ENCODE measurements at regions not wholly inside any gene's neighbourhood (a gene's known extent, or its start where the extent isn't known, plus 50 kb on each side); places are given as distances from the start of the nearest gene placed in this dataset.

- no peaks in the 10 kb centered on the region for H3K27me3 ChIP-seq (ENCODE audit: low read length)
These were observed 62.6 kb upstream of the GGTLC1 start for GRCh38 chr20:24051160-24051559.

DNA sequence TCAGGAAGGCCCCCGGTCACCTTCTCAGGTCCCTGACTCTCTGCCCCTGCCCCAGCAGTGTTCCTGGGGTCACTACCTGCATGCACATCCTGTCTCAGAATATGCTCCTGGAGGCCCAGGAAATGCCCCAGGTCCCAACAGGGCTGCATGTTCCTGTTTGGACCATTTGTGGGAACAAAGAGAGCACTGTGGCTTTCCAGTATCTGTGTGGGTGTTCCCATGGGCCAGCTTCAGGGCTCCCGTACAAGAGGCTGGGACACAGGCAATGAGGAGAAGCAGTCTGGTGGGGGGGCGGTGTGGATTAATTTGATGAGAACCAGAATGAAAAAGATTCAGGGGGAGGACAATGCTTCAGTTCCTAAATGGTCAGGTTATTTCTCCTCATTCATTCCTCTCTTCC, 61.5 kb upstream of the GGTLC1 start:
- Histone ChIP-seq H3F3A (ENCODE audit: low read length, unreplicated experiment) (no peaks in the 10 kb centered on the region), H3K9me2 (replicated peaks; ENCODE audit: low read length) (no peaks in the 10 kb centered on the region), H3K9me3 (ENCODE audit: low read length) (no peaks in the 10 kb centered on the region), H3K9ac (ENCODE audit: low read length) (no peak overlapping the region), H3K36me3 (ENCODE audit: low read depth, low read length) (no peaks in the 10 kb centered on the region), H3K27ac (ENCODE audit: low read length) (no peak overlapping the region), H3K4me2 (ENCODE audit: low read length) (no peak overlapping the region), H3K4me1 (ENCODE audit: insufficient read depth, low read length) (no peaks in the 10 kb centered on the region), H3K27me3 (ENCODE audit: low read length) (no peaks in the 10 kb centered on the region), H4K20me1 (ENCODE audit: low read length) (no peaks in the 10 kb centered on the region), H2AFZ (ENCODE audit: low read length) (no peak overlapping the region), H3K4me3 (ENCODE audit: low read length) (no peak overlapping the region), H3K79me2 (ENCODE audit: low read length) (no peaks in the 10 kb centered on the region)
- TF ChIP-seq, protein P1, sequence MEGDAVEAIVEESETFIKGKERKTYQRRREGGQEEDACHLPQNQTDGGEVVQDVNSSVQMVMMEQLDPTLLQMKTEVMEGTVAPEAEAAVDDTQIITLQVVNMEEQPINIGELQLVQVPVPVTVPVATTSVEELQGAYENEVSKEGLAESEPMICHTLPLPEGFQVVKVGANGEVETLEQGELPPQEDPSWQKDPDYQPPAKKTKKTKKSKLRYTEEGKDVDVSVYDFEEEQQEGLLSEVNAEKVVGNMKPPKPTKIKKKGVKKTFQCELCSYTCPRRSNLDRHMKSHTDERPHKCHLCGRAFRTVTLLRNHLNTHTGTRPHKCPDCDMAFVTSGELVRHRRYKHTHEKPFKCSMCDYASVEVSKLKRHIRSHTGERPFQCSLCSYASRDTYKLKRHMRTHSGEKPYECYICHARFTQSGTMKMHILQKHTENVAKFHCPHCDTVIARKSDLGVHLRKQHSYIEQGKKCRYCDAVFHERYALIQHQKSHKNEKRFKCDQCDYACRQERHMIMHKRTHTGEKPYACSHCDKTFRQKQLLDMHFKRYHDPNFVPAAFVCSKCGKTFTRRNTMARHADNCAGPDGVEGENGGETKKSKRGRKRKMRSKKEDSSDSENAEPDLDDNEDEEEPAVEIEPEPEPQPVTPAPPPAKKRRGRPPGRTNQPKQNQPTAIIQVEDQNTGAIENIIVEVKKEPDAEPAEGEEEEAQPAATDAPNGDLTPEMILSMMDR (conservative IDR thresholded peaks at IDR 0.05; ENCODE audit: low read depth, low read length), result no peak
- TF ChIP-seq EZH2phosphoT487 (IDR thresholded peaks at IDR 0.05; ENCODE audit: borderline replicate concordance, low read length) (no peak), EZH2 (IDR thresholded peaks at IDR 0.05; ENCODE audit: low read length, unreplicated experiment) (no peak)
- no TSS peak for BruUV-seq (replicated peaks)
- CTCF ChIA-PET, result no interaction called here
- ATAC-seq (no peak), DNase-seq (no peak)
- intact Hi-C loops (cut with micrococcal nuclease), result no loop called here
- POLR2A ChIA-PET (ENCODE audit: unreplicated experiment), result no interaction called here

More at GRCh38 chr20:24051160-24051559, 62.6 kb upstream of the GGTLC1 start:
- H3K9me2 ChIP-seq (replicated peaks; ENCODE audit: low read length), result no peaks in the 10 kb centered on the region
- no peak for TF ChIP-seq EZH2phosphoT487 (IDR thresholded peaks at IDR 0.05; ENCODE audit: borderline replicate concordance, low read length)
- TF ChIP-seq EZH2 (IDR thresholded peaks at IDR 0.05; ENCODE audit: low read length, unreplicated experiment), result no peak
- TF ChIP-seq, protein P1 (conservative IDR thresholded peaks at IDR 0.05; ENCODE audit: low read depth, low read length), result no peak
- intact Hi-C loops (cut with micrococcal nuclease), result no loop called here
- no peaks in the 10 kb centered on the region for H4K20me1 ChIP-seq (ENCODE audit: low read length)
- H3K9ac ChIP-seq (ENCODE audit: low read length), result no peak overlapping the region
- ChIA-PET POLR2A (ENCODE audit: unreplicated experiment) (no interaction called here), CTCF (no interaction called here)
- H3K4me3 ChIP-seq (ENCODE audit: low read length), result no peak overlapping the region
- no peak overlapping the region for H3K4me2 ChIP-seq (ENCODE audit: low read length)
- no TSS peak for BruUV-seq (replicated peaks)
- DNase-seq (peak; percentile 25), ATAC-seq (no peak)
- H2AFZ ChIP-seq (ENCODE audit: low read length), result no peak overlapping the region
- no peaks in the 10 kb centered on the region for H3F3A ChIP-seq (ENCODE audit: low read length, unreplicated experiment)
- no peaks in the 10 kb centered on the region for H3K36me3 ChIP-seq (ENCODE audit: low read depth, low read length)
- H3K4me1 ChIP-seq (ENCODE audit: insufficient read depth, low read length), result no peaks in the 10 kb centered on the region
- no peaks in the 10 kb centered on the region for H3K9me3 ChIP-seq (ENCODE audit: low read length)
- no peaks in the 10 kb centered on the region for H3K79me2 ChIP-seq (ENCODE audit: low read length)
- H3K27ac ChIP-seq (ENCODE audit: low read length), result no peak overlapping the region

GRCh38 chr20:24049081-24049480, 60.5 kb upstream of the GGTLC1 start:
- Histone ChIP-seq H4K20me1 (ENCODE audit: low read length) (no peaks in the 10 kb centered on the region), H3K4me2 (ENCODE audit: low read length) (no peak overlapping the region), H3F3A (ENCODE audit: low read length, unreplicated experiment) (no peaks in the 10 kb centered on the region), H3K9me3 (ENCODE audit: low read length) (no peaks in the 10 kb centered on the region), H3K36me3 (ENCODE audit: low read depth, low read length) (no peaks in the 10 kb centered on the region), H2AFZ (ENCODE audit: low read length) (no peak overlapping the region), H3K79me2 (ENCODE audit: low read length) (no peaks in the 10 kb centered on the region), H3K27me3 (ENCODE audit: low read length) (no peaks in the 10 kb centered on the region), H3K27ac (ENCODE audit: low read length) (no peak overlapping the region), H3K4me1 (ENCODE audit: insufficient read depth, low read length) (no peaks in the 10 kb centered on the region), H3K9ac (ENCODE audit: low read length) (no peak overlapping the region), H3K4me3 (ENCODE audit: low read length) (no peak overlapping the region), H3K9me2 (replicated peaks; ENCODE audit: low read length) (no peaks in the 10 kb centered on the region)
- ATAC-seq (no peak), DNase-seq (peak; percentile 20)
- POLR2A ChIA-PET (ENCODE audit: unreplicated experiment), result no interaction called here
- intact Hi-C loops (cut with micrococcal nuclease), result no loop called here
- no TSS peak for BruUV-seq (replicated peaks)
- CTCF ChIA-PET, result no interaction called here
- no peak for TF ChIP-seq EZH2 (IDR thresholded peaks at IDR 0.05; ENCODE audit: low read length, unreplicated experiment)
- TF ChIP-seq, protein P1 (conservative IDR thresholded peaks at IDR 0.05; ENCODE audit: low read depth, low read length), result no peak
- no peak for TF ChIP-seq EZH2phosphoT487 (IDR thresholded peaks at IDR 0.05; ENCODE audit: borderline replicate concordance, low read length)
